VCaP (cell line): ENCODE measurements at regions not wholly inside any gene's neighbourhood (a gene's known extent, or its start where the extent isn't known, plus 50 kb on each side); places are given as distances from the start of the nearest gene placed in this dataset.

Experiments used
- H3K27ac ChIP-seq: fragments of 450-650 bp; 2 replicates; pipeline ENCODE4 v1.5.1; 2017
- TF ChIP-seq, protein P1 (sequence below): fragments of 450-650 bp; conservative IDR thresholded peaks from 2 replicates; pipeline ENCODE4 v1.5.1; 2017; ENCODE audit warnings: mild to moderate bottlenecking, moderate library complexity

GRCh38 chr6:14867802-14868201 lies 378.1 kb upstream of the JARID2 start:
- H3K27ac ChIP-seq: no peak overlapping the region
- TF ChIP-seq, protein P1, sequence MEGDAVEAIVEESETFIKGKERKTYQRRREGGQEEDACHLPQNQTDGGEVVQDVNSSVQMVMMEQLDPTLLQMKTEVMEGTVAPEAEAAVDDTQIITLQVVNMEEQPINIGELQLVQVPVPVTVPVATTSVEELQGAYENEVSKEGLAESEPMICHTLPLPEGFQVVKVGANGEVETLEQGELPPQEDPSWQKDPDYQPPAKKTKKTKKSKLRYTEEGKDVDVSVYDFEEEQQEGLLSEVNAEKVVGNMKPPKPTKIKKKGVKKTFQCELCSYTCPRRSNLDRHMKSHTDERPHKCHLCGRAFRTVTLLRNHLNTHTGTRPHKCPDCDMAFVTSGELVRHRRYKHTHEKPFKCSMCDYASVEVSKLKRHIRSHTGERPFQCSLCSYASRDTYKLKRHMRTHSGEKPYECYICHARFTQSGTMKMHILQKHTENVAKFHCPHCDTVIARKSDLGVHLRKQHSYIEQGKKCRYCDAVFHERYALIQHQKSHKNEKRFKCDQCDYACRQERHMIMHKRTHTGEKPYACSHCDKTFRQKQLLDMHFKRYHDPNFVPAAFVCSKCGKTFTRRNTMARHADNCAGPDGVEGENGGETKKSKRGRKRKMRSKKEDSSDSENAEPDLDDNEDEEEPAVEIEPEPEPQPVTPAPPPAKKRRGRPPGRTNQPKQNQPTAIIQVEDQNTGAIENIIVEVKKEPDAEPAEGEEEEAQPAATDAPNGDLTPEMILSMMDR: no peak

DNA sequence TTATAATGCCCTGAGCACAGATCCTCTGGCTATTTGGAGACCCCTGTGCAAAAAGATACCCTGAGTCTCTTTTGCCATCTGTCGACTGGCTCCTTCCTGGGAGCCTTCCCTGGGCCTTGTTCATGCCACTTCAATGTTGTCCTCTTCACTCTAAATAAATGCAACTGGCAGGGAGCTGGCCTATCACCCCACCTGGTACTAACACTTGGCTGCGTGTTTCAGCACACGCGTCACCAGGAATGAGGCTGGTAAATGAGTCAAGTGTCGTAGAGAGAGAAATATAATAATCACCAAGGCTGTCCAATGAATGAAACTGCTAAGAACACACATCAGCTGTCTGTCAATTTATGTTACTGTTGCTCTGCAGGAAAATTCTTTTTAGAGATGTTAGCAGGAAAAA lies 374.6 kb upstream of the JARID2 start:
- no peak overlapping the region for H3K27ac ChIP-seq
- TF ChIP-seq, protein P1: no peak

- TF ChIP-seq, protein P1: no peak
- no peak overlapping the region for H3K27ac ChIP-seq
Observed at GRCh38 chr6:14873101-14873500, 372.8 kb upstream of the JARID2 start.

DNA sequence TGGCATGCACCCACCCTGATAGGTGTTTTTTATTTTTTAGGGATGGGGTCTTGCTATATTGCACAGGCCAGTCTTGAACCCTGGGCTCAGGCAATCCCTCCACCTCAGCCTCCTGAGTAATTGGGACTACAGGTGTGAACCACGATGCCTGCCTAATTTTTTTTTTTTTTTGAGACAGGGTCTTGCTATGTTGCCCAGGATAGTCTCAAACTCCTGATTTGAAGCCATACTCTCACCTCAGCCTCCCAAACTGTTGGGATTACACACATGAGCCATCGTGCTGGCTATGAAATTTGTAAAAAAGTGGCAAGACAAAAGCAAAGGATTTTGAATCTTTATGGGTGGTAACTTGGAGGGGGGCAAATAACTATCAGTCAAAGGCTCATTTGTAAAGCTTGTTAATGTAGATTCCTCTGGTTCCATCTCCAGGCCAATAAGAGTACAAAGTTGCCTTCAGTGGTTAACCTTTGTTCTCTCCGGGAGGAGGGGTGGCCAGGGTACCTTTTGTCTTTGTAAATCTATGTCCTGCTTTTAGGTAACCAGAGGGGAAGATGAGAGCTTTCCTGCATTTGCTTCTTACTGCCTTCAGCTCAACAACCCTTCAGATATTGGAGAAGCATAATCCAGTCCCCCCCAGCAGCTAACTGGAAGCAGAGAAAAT lies 372.0 kb upstream of the JARID2 start:
- no peak overlapping the region for H3K27ac ChIP-seq
- TF ChIP-seq, protein P1: no peak

DNA sequence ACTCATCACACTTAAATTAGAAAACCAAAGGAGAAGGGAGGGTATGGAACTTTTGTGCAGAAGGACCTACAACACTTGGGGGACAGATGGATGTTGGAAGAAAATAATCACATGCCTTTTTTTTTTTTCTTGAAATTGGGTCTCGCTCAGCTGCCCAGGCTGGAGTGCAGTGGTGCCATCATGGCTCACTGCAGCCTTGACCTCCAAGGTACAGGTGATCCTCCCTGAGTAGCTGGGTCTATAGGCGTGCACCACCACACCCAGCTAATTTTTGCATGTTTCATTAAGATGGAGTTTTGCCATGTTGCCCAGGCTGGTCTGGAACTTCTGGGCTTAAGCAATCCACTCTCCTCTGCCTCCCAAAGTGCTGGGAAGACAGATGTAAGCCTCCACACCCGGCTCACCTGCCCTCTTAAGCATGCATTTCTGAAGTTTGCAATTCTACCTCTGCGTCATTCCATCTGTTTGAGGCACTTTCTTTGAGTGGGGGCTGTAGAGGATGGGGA lies 370.8 kb upstream of the JARID2 start:
- TF ChIP-seq, protein P1: no peak
- no peak overlapping the region for H3K27ac ChIP-seq

GRCh38 chr6:14875481-14876063 lies 370.3 kb upstream of the JARID2 start:
- TF ChIP-seq, protein P1: no peak
- H3K27ac ChIP-seq: no peak overlapping the region

DNA sequence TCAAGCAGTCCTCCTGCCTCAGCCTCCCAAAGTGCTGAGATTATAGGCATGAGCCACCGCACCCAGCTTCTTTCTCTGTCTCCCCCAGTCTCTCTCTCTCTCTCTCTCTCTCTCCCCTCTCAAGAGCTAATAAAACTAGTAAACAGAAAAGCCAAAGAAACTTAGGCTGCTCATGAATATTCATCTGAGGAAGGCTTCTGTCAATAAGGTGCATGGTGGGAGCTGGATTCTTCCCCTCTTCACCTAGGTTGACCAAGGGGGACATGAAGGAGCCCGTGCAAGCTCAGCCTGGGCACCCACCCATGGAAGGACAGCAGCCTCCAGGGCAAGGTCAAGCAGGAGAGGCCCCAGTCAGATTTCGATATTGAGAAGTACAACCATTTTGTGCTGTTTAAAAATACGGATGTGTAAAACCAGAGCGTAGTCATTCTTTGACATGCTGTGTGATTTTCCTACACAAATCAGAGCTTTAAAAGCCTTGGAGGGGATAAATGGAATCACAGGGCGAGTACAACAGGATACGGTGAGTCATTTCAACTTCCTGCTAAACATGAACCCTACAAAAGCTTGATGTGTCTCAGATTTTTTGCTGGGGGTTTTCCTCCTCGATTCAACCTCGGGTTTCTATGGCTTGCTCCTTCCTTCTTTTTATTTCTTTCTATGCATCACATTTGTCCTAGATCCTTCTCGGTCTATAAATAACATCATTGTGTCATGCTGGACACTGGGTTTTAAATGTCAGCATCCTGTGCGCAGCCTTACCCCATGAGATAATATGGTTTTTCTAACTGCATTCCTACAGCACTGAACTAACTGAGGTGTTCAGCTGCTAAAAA lies 368.9 kb upstream of the JARID2 start:
- TF ChIP-seq, protein P1: no peak
- no peak overlapping the region for H3K27ac ChIP-seq
